Upper lobe of right lung (tissue), 1 donor: ENCODE measurements at regions not wholly inside any gene's neighbourhood (a gene's known extent, or its start where the extent isn't known, plus 50 kb on each side); places are given as distances from the start of the nearest gene placed in this dataset.
A peak's percentile ranks its signal among the peaks of the same experiment; 100 is the strongest.

ENCODE experiments used
- ATAC-seq: fragments of 200-7000 bp; cut with Tn5 transposase; one replicate; pipeline ENCODE4 v1.9.1; 2020; ENCODE audit warnings: mild to moderate bottlenecking, moderate library complexity
- DNase-seq: peaks from one replicate; pipeline ENCODE4 v3.0.0-alpha.2; 2020
- H3K27ac ChIP-seq: fragments of 200-600 bp; one replicate; pipeline ENCODE4 v1.8.0; 2022
- H3K27me3 ChIP-seq: fragments of 200-600 bp; one replicate; pipeline ENCODE4 v1.8.0; 2022; ENCODE audit warnings: mild to moderate bottlenecking
- H3K36me3 ChIP-seq: fragments of 200-600 bp; one replicate; pipeline ENCODE4 v1.8.0; 2022
- H3K4me1 ChIP-seq: fragments of 200-600 bp; one replicate; pipeline ENCODE4 v1.8.0; 2022
- H3K4me3 ChIP-seq: fragments of 200-600 bp; one replicate; pipeline ENCODE4 v1.8.0; 2022; ENCODE audit warnings: mild to moderate bottlenecking
- H3K9me3 ChIP-seq: fragments of 200-600 bp; one replicate; pipeline ENCODE4 v1.8.0; 2022
- CTCF ChIP-seq: fragments of 200-600 bp; IDR thresholded peaks from one replicate; pipeline ENCODE4 v1.8.0; 2022; ENCODE audit warnings: antibody characterized with exemption
- intact Hi-C: fragments of 100-400 bp; cut with DNase I; formaldehyde crosslinking; loops from one replicate; pipeline ENCODE4 v1.11.0; 2022
- donor health status: DM: no; HTN: yes; CAD: no; lungs with severe emphysema.

GRCh38 chrX:114087543-114087942 lies 496.3 kb upstream of the HTR2C start:
- Histone ChIP-seq H3K36me3 (no peaks in the 10 kb centered on the region), H3K4me1 (no peaks in the 10 kb centered on the region), H3K4me3 (no peak overlapping the region), H3K27ac (no peak overlapping the region), H3K27me3 (no peaks in the 10 kb centered on the region), H3K9me3 (no peaks in the 10 kb centered on the region)
- intact Hi-C loops = no loop called here
- ATAC-seq (no peak), DNase-seq (no peak)
- no peak for TF ChIP-seq CTCF

GRCh38 chrX:114077773-114078172 lies 506.1 kb upstream of the HTR2C start:
- Histone ChIP-seq H3K27ac (no peak overlapping the region), H3K4me1 (no peaks in the 10 kb centered on the region), H3K27me3 (no peaks in the 10 kb centered on the region), H3K9me3 (no peaks in the 10 kb centered on the region), H3K4me3 (no peak overlapping the region), H3K36me3 (no peaks in the 10 kb centered on the region)
- DNase-seq (no peak), ATAC-seq (no peak)
- TF ChIP-seq CTCF = no peak
- intact Hi-C loops = no loop called here

- DNase-seq (no peak), ATAC-seq (no peak)
- intact Hi-C loops = no loop called here
- no peak overlapping the region for H3K27ac ChIP-seq
- no peak overlapping the region for H3K4me3 ChIP-seq
- no peaks in the 10 kb centered on the region for H3K9me3 ChIP-seq
- no peaks in the 10 kb centered on the region for H3K27me3 ChIP-seq
- H3K36me3 ChIP-seq = no peaks in the 10 kb centered on the region
- no peaks in the 10 kb centered on the region for H3K4me1 ChIP-seq
- peak; percentile 31 for TF ChIP-seq CTCF
These were observed 508.7 kb upstream of the HTR2C start for GRCh38 chrX:114075073-114075673.

DNA sequence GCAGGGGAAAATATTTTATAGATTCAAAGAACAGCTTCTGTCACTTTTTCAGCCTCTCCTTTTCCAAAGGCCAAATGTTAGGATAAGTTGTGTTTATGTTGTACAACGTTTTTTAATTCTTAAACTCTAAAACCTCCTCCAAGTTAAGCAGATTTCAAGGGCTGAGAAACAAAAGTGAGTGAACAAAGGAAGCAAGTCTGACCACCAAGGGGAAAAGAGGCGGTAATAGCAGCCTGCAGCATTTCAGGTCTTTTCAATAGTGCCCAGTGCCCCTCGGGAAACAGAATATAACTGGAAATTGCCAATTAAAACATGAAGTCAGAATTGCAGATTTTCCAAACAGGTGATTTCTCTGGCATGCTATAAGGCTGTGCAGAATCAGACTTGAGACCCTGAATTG lies 510.0 kb upstream of the HTR2C start:
- Histone ChIP-seq H3K27me3 (no peaks in the 10 kb centered on the region), H3K36me3 (no peaks in the 10 kb centered on the region), H3K4me3 (no peak overlapping the region), H3K9me3 (no peaks in the 10 kb centered on the region), H3K4me1 (no peaks in the 10 kb centered on the region), H3K27ac (no peak overlapping the region)
- TF ChIP-seq CTCF = no peak
- ATAC-seq (no peak), DNase-seq (no peak)
- intact Hi-C loops = no loop called here

GRCh38 chrX:114071412-114071811 lies 512.5 kb upstream of the HTR2C start:
- H3K27ac ChIP-seq = no peak overlapping the region
- no peak for TF ChIP-seq CTCF
- DNase-seq = peak; percentile 56

More at GRCh38 chrX:114071412-114071811, 512.5 kb upstream of the HTR2C start:
- no peaks in the 10 kb centered on the region for H3K9me3 ChIP-seq
- no peaks in the 10 kb centered on the region for H3K4me1 ChIP-seq
- intact Hi-C loops = no loop called here
- no peaks in the 10 kb centered on the region for H3K36me3 ChIP-seq
- no peak overlapping the region for H3K4me3 ChIP-seq
- no peaks in the 10 kb centered on the region for H3K27me3 ChIP-seq
- ATAC-seq = no peak
